SIG-M5 treated with dmso at 0.1 percent for 504 hours (cell line): ENCODE measurements at regions not wholly inside any gene's neighbourhood (a gene's known extent, or its start where the extent isn't known, plus 50 kb on each side); places are given as distances from the start of the nearest gene placed in this dataset.

ENCODE experiments used
- DNase-seq: peaks from one replicate; lab custom pipeline; 2025; ENCODE audit not compliant: unreplicated experiment; lab: John Stamatoyannopoulos, UW

DNA sequence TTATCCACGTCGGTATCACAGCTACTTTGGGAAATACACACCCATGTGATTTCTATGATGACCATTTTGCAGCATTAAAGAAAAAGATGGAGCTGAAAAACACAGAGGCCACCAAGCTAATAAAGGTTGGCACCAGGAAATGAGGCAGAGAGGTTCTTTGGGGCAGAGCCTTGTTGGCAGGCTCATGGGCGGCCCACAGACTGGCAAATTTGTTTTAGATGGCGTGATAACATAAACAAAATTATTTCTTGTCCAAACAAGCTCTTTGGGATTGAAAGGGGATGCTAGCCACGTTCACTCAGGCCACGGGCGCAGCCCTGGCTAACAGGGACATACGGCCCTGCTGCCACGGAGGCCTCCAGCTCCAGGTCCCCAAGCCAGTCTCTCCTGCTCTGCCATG lies 135.9 kb upstream of the ZMIZ1 start:
- DNase-seq = no peak

DNA sequence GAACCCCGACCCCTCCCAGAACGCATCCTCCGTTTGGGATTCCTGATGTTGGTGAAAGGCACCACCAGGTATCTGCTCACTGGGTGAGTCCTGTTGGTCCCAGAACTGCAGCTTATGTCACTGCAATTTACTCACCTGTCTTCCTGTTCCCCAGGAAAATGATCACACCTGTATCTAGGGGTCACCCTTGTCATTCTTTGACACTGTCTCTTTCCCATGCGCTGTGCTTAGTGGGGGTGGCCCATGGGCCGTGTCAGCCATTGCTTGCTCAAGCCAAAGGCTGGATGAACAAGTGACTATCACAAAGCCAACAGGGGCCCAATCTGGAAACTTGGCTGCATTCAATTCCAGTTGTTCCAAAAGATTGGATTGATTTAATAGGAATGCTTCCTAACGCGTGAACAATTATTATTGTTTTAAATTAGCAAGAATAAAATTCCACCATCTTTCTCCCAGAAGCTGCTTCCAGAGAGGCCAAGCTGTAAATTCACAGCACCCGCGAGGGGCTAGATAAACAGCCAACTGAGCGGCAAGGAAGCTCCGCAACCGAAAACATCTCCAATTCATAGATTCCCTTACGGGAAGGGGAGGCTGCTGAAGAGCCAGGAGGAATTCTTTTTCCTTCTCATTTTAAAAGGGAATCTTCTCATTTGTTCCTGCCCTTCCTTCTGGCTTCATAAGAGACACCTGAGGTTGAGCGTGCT lies 134.8 kb upstream of the ZMIZ1 start:
- no peak for DNase-seq

DNA sequence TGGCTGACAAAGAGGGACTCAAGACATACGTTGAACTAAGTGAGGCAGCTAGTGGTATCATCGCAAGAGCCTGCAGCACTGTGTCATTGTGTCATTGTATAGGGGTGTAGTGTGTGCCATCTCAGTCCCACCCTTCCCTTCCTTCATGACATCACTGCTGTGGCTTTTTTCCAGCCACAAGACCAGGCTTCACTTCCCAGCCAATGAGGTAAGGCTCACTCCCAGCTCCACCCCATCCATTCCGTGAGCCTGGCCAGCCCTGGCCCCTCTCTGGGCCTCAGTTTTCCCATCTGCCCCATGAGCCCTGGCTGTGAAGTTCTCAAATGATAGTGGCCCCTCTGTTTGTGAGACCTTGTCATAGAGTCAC lies 134.3 kb upstream of the ZMIZ1 start:
- DNase-seq = no peak

GRCh38 chr10:78934994-78935602 lies 133.7 kb upstream of the ZMIZ1 start:
- no peak for DNase-seq

- DNase-seq = no peak
These were observed 132.9 kb upstream of the ZMIZ1 start for GRCh38 chr10:78935697-78936407.

DNA sequence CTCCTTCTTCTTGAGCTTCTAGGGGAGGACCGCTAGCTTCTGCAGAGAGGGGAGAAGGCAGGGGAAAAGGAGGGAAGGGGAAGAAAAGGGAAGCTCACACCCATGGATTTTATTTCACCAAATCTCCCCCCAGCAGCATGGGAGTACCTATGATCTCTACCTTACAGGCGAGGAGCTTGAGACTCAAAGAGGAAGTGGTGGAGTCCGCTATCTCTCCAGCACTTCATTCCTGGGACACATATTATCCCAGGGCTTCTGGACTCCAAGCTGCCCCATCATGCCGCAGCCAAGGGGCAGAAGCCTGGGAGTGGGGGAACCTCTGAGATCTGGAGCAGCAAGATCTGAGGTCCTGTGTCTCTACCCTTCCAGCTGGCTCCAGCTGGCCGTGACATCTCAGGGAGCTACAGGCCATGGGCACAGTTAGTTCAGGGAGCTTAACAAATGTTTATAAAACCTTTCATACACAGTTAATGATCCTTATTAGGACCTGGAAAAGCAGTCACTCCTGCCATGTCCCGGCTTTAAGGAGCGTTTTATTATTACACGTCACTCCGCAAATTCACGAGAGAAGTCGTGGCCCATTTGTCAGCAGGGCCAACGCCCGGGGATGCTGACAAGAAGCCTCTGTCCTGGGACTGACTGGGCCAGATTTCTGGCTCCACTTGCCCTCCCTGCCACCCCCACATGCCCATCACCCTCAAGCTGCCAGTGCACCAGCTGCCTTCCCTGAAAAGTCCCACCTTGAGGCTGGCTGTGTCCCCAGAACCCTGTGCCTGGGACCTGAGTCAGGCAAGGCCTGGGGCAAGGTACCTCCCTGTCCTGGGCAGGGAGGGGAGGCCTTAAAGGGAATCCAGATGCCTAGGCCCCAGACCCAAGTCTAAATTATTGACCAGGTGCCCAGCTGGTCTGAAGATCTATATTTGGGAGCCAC lies 132.1 kb upstream of the ZMIZ1 start:
- DNase-seq = no peak

GRCh38 chr10:78937393-78937792 lies 131.4 kb upstream of the ZMIZ1 start:
- DNase-seq = no peak

- no peak for DNase-seq
These were observed 130.7 kb upstream of the ZMIZ1 start for GRCh38 chr10:78937800-78938694.

DNA sequence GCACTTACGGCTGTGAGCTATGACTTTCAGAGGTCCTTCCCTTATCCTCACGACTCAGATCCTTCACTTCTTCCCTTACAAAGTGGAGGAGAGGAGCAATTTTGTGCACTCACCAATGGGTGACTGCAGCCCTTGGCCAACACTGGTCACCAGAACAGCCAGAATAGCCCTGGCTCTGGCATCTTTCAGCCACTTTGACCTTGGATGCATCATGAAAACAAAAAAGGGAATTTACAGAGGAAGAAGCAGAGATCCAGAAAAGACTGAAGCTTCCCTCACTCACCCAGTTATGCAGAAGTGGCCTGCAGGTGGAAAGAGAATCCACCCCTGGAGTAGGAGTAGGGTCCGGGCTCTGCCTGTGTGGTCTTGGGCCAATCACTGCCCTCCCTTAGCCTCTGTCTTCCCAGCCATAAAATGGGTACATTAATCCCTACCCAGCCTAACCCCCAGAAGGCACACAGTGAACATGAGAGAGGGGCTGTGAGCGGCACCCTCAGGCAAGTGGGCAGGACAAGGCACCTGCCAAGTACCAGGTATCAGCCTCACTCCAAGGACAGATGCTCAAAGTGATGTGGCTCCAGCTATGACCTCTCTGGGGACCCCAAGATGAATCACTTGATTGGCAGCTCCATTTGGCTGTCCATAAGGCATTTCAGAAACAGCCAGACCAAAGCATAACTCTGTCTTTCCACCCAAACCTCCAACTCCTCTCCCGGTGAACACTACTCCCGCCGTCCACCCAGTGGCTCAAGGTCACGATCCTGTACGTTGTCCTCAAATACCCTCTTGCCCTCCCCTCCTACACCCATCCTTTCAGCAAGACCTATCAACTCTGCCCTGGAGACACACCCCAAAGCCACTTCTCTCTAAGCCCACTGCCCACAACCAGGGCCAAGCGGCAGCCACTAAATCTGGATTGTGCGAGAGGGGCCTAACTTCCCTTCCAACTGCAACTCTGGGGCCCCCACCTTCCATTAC lies 129.8 kb upstream of the ZMIZ1 start:
- no peak for DNase-seq

- DNase-seq = no peak
These were observed 126.7 kb upstream of the ZMIZ1 start for GRCh38 chr10:78942091-78942501.

DNA sequence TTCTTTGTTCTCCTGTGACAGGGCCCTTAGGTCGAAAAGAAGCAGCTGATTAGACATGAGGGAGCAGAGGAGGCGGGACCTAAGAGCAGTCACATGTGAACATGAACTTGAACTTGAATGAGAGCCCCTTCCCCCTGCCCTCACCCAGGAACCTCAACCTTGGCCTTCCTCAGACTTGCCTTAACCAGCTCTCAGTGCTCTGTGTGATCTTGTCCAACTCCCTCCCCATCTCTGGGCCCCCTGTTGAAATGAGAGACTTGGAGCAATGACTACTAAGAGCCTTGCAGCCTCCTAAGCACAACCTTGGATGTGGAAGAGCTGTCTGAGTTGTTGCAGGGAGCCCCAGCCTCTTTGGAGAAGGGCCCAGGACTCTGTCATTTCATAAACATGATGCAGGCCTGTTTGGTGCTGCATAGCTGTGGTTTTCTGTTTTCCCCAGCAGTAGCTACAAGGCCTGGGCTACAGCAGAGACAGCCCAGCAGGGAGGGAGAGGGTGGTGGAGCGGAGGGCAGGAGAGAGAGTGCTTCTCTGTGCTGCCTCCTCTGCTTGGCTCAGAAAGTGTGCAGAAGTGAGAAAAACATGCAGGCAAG lies 123.9 kb upstream of the ZMIZ1 start:
- DNase-seq = no peak

DNA sequence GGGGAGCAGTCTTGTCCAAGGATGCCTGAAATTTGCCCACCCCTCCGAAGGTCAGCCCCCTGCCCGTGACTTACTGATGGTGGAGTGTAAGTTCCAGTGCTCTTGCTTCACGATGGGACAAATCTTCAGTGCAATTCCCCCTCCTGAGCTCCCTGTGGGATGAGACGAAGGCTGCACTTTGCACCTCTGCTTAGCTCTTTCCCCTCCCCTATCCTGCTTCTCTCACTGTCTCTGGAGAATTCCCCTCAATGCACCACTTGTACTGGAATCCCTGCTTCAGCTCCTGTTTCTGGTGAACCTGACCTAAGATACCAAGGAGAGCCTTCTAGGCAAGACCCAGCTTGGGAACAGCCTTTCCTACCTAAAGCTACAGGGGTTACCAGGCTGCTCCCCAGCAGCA lies 122.9 kb upstream of the ZMIZ1 start:
- no peak for DNase-seq

DNA sequence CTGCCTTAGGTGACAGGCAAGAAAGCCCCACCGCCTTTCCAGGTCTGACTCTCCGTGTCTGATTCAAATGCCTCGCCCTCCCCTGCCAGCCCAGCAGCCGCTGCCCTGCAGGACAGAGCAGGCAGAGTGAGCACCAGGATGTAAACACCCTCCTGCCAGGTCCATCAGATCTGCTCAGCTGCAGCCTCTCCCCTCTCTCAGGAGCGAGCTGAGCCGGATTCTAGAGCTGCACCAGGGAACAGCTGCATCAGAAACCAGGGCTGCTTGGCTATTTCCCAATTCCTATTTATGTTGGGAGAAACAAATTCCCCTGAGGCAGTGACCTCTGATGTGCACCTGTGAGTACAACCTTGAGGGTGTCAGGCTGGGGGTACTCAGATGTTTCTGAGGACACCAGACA lies 121.5 kb upstream of the ZMIZ1 start:
- no peak for DNase-seq

- no peak for DNase-seq
These were observed 121.0 kb upstream of the ZMIZ1 start for GRCh38 chr10:78947733-78948132.

DNA sequence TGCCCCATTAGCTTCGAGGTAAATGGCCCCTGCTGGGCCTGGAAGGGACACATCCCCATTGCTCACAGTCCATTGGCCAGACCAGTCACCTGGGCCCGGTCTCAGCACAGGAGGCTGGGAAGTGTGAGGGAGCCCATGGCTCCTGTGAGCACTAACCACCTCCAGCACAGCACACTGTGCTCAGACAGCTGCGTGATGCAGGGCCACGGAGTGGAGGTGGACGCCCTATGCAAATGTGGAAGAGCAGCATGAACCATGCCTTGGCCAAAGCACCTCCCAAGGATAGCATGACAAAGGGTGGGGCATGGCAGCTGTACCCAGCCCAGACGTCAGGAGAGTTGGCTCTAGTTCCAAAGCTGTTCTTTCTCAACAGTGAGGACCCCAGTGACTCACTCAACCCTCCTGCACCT lies 120.1 kb upstream of the ZMIZ1 start:
- no peak for DNase-seq

DNA sequence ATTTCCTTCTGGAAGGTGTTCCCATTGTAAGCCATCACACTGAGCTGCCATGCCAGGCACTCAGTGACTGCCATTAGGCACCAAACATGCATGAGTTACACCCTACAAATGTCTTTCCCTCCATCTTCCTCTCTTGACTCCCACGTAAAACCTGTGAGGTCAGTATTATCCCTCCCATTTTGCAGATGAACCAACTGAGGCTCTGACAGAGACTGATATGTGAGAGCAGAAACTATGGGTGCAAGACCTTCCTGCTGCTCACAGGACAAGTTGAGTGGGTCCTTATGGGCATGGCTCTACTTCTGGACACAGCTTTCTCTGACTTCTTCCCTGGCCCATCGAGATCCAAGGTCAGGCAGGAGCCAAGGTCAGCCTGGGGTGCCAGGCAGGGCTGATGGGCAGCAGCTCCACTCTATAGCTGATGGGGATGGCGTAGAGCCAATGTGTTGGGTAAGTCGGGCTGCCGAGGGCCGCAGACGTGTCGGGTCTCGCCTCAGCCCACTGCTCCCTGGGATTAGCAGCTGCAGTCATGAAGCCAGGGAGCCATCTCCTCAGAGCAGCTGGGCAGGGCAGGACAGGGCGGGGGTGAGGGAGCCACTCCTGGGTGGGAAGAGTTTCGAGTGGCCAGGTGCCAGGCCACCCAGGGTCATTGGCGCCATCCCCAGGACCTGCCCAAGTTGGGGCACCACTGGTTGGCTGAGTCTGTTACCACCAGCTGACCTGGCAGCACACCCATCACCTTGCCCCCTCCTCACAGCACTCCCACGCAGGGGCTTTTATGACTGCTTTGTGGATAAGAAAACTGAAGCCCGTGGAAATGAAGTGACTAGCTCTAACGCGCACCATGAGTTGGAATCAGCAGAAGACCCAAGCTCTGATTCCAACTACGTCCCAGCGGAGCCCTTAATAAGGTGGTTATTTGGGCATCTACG lies 117.8 kb upstream of the ZMIZ1 start:
- DNase-seq = no peak

GRCh38 chr10:78952030-78952429 lies 116.7 kb upstream of the ZMIZ1 start:
- no peak for DNase-seq

DNA sequence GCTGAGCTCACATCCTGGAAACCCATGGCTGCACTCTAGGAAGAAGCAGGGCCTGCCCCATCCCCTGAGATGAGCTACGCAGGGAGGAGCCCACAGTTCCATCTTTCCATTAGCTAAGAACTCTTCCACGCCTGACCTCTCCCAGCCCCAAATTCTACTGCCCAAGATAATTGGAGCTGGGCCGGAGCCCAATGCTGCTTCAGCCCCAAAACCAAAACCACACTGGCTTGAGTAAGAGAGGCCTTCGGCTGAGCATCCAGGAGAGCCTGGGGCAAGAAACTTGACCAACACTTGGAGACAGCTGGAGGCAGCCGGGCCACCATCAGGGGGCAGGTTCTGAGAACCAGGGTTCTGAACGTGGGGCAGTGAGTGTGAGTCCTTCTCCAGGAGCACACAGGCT lies 116.1 kb upstream of the ZMIZ1 start:
- no peak for DNase-seq
